Spinal cord (tissue), 9 donors: ENCODE measurements at regions not wholly inside any gene's neighbourhood (a gene's known extent, or its start where the extent isn't known, plus 50 kb on each side); places are given as distances from the start of the nearest gene placed in this dataset.
A peak's percentile ranks its signal among the peaks of the same experiment; 100 is the strongest.

ENCODE experiments used
- DNase-seq, 6 donors: peaks; one replicate each; pipeline versions ENCODE4 v3.0.0 to v3.0.0-alpha.2; 2013 to 2015; ENCODE audit warnings: low spot score in 6 of 6, low read depth in 4 of 6
- H3K27ac ChIP-seq: one replicate; pipeline ENCODE4 v1.5.1; 2013; ENCODE audit warnings: low read depth, low read length, control low read depth
- H3K27me3 ChIP-seq: one replicate; pipeline ENCODE4 v1.6.1; 2013; ENCODE audit warnings: low read length; ENCODE audit not compliant: control insufficient read depth, insufficient read depth
- H3K36me3 ChIP-seq: one replicate; pipeline ENCODE4 v1.6.1; 2013; ENCODE audit warnings: low read length; ENCODE audit not compliant: control insufficient read depth, insufficient read depth
- H3K4me1 ChIP-seq: one replicate; pipeline ENCODE4 v1.6.1; 2013; ENCODE audit warnings: low read length; ENCODE audit not compliant: control insufficient read depth, insufficient read depth
- H3K4me3 ChIP-seq: one replicate; pipeline ENCODE4 v1.5.1; 2013; ENCODE audit warnings: low read depth, low read length, control low read depth
- H3K9me3 ChIP-seq: one replicate; pipeline ENCODE4 v1.6.1; 2013; ENCODE audit warnings: low read length; ENCODE audit not compliant: control insufficient read depth, insufficient read depth
- WGBS: methylation state at CpG from one replicate; pipeline ENCODE4 v1.1.5; 2013; ENCODE audit warnings: missing lambda C conversion rate; ENCODE audit not compliant: insufficient coverage; 5-methylcytosine and 5-hydroxymethylcytosine counted together
- donor health status: healthy.

DNA sequence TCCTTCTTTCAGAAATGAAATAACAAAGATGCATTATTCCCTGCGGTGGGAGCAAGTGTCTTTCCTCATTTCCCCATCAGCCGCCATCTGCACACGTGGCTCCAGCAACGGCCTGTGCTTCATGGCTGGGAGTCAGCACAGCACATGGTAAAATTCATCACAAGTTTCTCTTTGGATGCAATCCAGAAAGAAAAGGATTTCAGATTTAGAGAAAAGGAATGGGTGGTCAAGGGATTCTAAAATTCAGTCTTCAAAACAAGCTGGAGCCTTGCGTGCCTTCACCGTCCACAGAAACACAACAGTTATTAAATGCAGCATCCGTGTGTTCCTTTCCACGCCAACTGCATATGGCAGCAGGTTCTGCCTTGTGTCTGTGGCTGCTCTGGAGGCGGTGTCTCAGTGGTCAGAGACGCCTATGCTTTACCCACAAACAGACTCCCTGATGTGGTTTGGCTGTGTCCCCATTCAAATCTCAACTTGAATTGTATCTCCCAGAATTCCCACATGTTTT is 107.6 kb downstream of the THBS2 start:
- WGBS = 65% methylated on average over 6 of the region's 10 CpGs
- DNase-seq = peak in 2 of 6 donors; percentile 78 to 79
- H3K27me3 ChIP-seq = no peaks in the 10 kb centered on the region
- H3K36me3 ChIP-seq = no peaks in the 10 kb centered on the region
- H3K27ac ChIP-seq = peak overlapping the region; percentile 68
- H3K4me1 ChIP-seq = peaks cover 23% of the 10 kb centered on the region
- H3K4me3 ChIP-seq = no peak overlapping the region
- H3K9me3 ChIP-seq = peaks cover 7% of the 10 kb centered on the region

DNA sequence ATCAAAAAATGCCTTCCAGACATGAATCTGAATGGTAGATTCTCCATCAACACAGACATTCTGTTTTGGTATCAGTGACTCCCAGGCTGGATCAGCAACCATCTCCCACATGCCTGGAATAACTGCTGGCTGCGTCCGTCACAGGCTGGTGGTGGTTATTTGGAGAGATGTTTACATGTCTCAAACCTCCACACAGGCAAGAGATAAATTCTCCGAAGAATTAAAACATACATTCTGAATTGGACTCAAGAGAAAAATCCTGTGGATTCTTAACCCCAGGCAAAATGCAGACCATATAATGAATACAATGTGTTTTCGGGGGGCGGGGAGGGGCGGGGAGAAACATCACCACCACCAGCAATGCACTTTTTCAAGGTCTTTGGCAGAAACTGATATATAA is 108.2 kb downstream of the THBS2 start:
- no CpG with 5 or more reads among the region's 6 CpGs for WGBS
- Histone ChIP-seq H3K4me3 (no peak overlapping the region), H3K27ac (peak overlapping the region; percentile 10), H3K4me1 (peaks cover 24% of the 10 kb centered on the region), H3K9me3 (peaks cover 7% of the 10 kb centered on the region), H3K27me3 (no peaks in the 10 kb centered on the region), H3K36me3 (no peaks in the 10 kb centered on the region)
- DNase-seq = peak in 1 of 6 donors; percentile 46

DNA sequence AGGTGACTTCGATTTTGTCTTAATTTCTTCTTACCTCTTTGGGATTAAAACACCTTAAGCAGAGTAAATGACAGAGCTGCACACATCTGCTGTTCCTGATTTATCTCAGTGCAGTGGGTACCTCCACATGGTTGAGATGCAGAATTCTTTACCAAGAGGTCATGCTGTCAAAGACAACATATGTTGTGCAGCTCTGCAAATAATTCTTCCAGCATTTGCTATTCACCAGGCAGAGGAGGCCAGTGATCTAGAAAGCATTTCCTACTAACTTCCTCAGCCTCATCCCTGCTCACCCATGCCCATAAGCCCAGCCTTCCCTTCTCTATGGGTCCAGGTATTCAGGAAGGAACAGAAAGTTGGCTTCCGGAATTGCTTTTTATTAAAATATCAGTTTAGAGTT is 109.3 kb downstream of the THBS2 start:
- H3K4me3 ChIP-seq = no peak overlapping the region

DNA sequence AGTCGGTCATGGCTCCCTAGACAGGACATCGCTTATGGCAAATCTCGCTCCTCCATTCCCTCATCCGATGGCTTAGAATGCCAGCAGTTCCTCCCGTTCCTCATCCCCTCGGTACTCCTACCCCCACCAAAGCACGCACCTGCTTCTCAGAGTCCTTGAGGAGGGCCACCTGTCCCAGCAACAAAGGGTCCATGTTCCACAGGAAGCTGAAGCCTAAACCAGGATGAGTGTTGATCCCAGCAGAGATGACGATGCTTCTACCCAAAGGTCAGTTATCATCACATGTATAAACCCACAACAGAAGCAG is 111.2 kb downstream of the THBS2 start:
- 53% methylated on average over 7 of the region's 8 CpGs for WGBS
- no peaks in the 10 kb centered on the region for H3K9me3 ChIP-seq
- H3K27me3 ChIP-seq = no peaks in the 10 kb centered on the region
- no peaks in the 10 kb centered on the region for H3K36me3 ChIP-seq
- DNase-seq = no peak
- peak overlapping the region; percentile 34 for H3K27ac ChIP-seq
- H3K4me1 ChIP-seq = peaks cover 28% of the 10 kb centered on the region
- H3K4me3 ChIP-seq = no peak overlapping the region

More for the DNA sequence above, 109.3 kb downstream of the THBS2 start:
- H3K27me3 ChIP-seq = no peaks in the 10 kb centered on the region
- WGBS = 100% methylated on average over 1 of the region's 2 CpGs
- H3K9me3 ChIP-seq = peaks cover 1% of the 10 kb centered on the region
- peak in 1 of 6 donors; percentile 12 for DNase-seq
- no peak overlapping the region for H3K27ac ChIP-seq
- no peaks in the 10 kb centered on the region for H3K36me3 ChIP-seq
- peaks cover 26% of the 10 kb centered on the region for H3K4me1 ChIP-seq

DNA sequence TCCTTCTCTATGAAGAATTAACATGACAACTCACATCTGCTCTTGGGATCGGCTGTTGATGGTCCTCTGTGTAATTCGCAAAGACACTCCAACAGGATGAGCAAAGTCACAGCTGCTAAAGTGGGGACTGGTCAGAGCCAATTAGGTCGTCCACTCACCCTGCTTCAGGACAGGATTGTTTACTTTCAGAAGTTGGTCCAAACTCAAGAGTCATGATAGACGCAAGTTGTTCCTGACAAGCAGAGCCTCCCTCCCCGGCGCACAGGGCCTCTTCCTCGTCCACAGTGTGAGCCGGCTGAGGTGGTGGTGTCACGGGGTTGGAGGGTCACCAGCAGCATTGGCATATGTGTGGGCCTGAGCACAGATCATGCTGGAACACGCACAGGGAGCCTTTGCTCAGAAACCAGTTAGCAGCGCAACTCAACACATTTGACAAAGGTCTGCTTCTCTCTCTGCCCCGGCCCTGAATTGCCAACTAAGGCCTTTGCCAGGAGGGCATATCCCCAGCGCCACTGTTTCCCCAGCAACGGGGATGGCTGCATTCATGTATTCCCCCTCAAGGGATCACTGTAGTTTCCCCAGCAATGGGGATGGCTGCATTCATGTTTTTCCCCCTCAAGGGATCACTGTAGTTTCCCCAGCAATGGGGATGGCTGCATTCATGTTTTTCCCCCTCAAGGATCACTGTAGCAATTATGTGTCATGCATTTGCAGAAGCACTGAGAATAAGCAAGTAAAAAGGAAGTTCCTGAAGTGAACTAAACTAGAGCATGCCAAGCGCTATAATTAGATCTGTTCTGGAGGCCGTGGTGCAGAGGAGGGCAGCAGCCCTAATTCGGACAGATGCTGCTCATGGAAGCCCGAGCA is 111.7 kb downstream of the THBS2 start:
- Histone ChIP-seq H3K27me3 (no peaks in the 10 kb centered on the region), H3K27ac (peak overlapping the region; percentile 62), H3K4me3 (no peak overlapping the region), H3K36me3 (no peaks in the 10 kb centered on the region), H3K4me1 (peaks cover 28% of the 10 kb centered on the region), H3K9me3 (no peaks in the 10 kb centered on the region)
- WGBS = 31% methylated on average over 15 of the region's 18 CpGs
- peak in 5 of 6 donors; percentile 67 to 91 (median 83) for DNase-seq

DNA sequence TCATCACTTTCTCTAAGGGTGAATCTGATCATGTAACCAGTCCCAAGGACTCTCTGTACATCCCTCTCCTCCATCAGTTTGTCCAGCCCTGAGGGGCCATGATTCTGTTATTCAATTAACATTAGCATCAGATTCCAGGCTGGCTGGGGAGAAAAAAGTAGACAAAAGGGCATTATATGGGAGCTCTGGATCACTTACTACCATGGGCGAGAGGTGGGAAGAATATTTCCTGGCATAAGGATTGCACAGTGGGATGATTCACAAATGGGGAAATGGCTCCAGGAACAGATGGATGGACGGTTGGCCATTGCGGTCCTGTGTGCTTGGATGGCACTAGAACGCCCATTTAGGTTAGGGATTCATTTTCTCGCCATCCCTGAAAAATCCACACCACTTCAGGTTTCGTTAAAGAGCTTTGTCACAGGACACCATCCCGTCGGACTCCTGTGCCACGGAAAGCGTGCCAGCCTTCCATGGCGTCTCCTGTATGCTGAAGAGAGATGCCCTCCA is 112.6 kb downstream of the THBS2 start:
- Histone ChIP-seq H3K27me3 (no peaks in the 10 kb centered on the region), H3K27ac (no peak overlapping the region), H3K4me1 (peaks cover 26% of the 10 kb centered on the region), H3K36me3 (no peaks in the 10 kb centered on the region), H3K9me3 (no peaks in the 10 kb centered on the region), H3K4me3 (no peak overlapping the region)
- WGBS = 83% methylated on average over 3 of the region's 11 CpGs
- peak in 1 of 6 donors; percentile 6 for DNase-seq

DNA sequence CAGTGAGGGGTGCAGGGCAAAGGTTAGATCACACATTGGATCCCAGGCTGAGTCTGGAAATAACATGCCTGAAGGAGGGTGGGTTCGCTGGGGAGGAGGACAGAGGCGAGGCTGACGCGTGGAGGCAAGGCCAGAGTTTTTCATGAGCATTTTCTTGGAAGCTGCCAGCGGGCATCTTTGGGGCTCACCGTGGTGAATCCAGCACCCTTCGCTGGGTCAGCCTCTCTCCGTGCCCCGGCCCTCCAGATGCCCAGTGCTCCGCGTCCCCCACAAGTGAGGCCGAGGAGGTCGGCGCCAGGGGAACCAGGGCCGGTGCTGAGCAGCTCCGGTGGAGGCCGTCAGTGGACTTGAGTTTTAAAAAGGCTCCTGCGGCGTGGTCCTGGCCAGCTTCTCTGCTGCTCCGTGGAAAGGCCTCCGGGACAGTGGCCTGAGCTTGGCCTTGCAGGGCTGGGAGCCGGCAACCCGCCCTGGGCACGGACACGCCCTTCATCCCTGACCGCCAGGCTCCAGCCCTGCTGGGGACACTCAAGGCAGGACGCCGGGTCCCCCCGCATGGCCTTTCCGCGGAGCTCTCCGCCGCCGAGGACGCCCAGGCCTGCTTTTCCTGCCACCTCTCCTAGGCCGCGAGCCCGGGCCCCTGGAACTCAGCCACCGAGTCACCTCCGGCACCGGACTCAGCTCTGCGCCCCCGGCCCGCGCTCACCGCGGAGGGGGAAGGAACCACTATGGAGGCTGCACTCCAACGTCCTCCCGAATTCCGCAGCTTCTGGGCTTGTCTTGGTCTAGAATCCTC is 114.3 kb downstream of the THBS2 start:
- DNase-seq = no peak
- H3K27me3 ChIP-seq = no peaks in the 10 kb centered on the region
- 95% methylated on average over 50 of the region's 50 CpGs for WGBS

DNA sequence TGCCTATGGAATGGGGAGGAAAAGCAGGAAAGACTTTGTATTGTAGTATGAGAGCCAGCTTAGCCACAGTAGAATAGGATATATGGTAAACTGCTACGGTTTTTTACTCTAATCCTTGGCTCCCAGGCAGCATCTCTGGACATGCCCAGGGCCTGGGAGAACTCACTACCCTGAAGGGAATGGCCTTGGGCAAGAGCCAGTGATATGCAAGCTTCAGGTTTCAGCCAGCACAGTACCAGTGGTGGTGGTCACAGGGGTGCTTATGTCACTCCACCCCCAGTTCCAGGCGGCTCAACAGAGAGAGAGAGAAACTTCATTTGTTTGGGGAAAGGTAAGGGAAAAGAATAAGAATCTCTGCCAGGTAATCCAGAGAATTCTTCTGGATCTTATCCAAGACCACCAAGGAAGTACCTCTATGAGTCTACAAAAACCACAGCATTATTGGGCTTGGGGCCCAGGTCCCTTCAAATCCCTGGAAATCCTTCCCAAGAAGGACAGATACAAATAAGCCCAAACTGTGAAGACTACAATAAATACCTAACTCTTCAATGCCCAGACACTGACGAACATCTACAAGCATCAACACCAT is 121.2 kb downstream of the THBS2 start:
- H3K4me3 ChIP-seq = no peak overlapping the region
- no peak for DNase-seq
- no peaks in the 10 kb centered on the region for H3K9me3 ChIP-seq
- H3K36me3 ChIP-seq = no peaks in the 10 kb centered on the region
- H3K27me3 ChIP-seq = no peaks in the 10 kb centered on the region
- peaks cover 18% of the 10 kb centered on the region for H3K4me1 ChIP-seq
- H3K27ac ChIP-seq = no peak overlapping the region
- 69% methylated on average over 2 of the region's 3 CpGs for WGBS

More for the DNA sequence above, 114.3 kb downstream of the THBS2 start:
- no peak overlapping the region for H3K27ac ChIP-seq
- no peaks in the 10 kb centered on the region for H3K9me3 ChIP-seq
- H3K4me3 ChIP-seq = no peak overlapping the region
- H3K4me1 ChIP-seq = peaks cover 26% of the 10 kb centered on the region
- H3K36me3 ChIP-seq = no peaks in the 10 kb centered on the region

DNA sequence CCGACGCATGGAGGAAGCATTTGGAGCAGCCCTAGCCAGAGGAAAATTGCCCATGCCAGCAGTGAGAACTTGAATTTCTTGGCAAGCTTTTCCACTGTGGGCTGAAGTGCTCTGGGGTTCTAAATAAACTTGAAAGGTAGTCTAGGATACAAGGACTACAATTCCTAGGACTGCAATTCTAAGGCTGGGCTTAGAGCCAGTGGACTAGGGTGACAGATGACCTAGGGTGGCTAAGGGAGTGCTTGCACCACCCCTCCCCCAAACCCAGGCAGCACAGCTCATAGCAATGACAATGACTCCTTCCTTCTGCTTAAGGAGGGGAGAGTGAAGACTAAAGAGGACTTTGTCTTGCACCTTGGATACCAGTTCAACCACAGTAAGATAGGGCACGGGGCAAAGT is 122.3 kb downstream of the THBS2 start:
- DNase-seq = peak; percentile 44 to 88 (median 73)
- Histone ChIP-seq H3K4me1 (peaks cover 18% of the 10 kb centered on the region), H3K36me3 (no peaks in the 10 kb centered on the region), H3K27me3 (no peaks in the 10 kb centered on the region), H3K9me3 (no peaks in the 10 kb centered on the region), H3K4me3 (no peak overlapping the region), H3K27ac (peak overlapping the region; percentile 10)
- WGBS = 33% methylated on average over 3 of the region's 3 CpGs
